NOMO-1 (cell line): ENCODE measurements at regions not wholly inside any gene's neighbourhood (a gene's known extent, or its start where the extent isn't known, plus 50 kb on each side); places are given as distances from the start of the nearest gene placed in this dataset.

ENCODE experiments used
- DNase-seq, 2 experiments: peaks; one replicate each; lab custom pipeline; 2025; ENCODE audit not compliant: unreplicated experiment in 2 of 2; lab: John Stamatoyannopoulos, UW

GRCh38 chrX:45758738-45759397 is 558.2 kb upstream of the DIPK2B start:
- peak; percentile 34 to 76 for DNase-seq

- DNase-seq: peak; percentile 77 to 96
These were observed 557.6 kb upstream of the DIPK2B start for GRCh38 chrX:45758319-45758718.

- DNase-seq: no peak
These were observed 556.6 kb upstream of the DIPK2B start for GRCh38 chrX:45757272-45757671.

GRCh38 chrX:45756557-45756956 is 555.9 kb upstream of the DIPK2B start:
- no peak for DNase-seq

- no peak for DNase-seq
These were observed 555.0 kb upstream of the DIPK2B start for GRCh38 chrX:45755703-45756102.

- no peak for DNase-seq
These were observed 550.5 kb upstream of the DIPK2B start for GRCh38 chrX:45751156-45751555.

GRCh38 chrX:45750639-45751038 is 550.0 kb upstream of the DIPK2B start:
- no peak for DNase-seq

- peak in 1 of 2 experiments; percentile 13 for DNase-seq
These were observed 548.7 kb upstream of the DIPK2B start for GRCh38 chrX:45749375-45749774.

GRCh38 chrX:45748369-45748774 is 547.7 kb upstream of the DIPK2B start:
- DNase-seq: no peak

- DNase-seq: no peak
These were observed 547.2 kb upstream of the DIPK2B start for GRCh38 chrX:45747905-45748304.

GRCh38 chrX:45745479-45745878 is 544.8 kb upstream of the DIPK2B start:
- no peak for DNase-seq

- no peak for DNase-seq
These were observed 543.4 kb upstream of the DIPK2B start for GRCh38 chrX:45743906-45744625.

- DNase-seq: no peak
These were observed 542.4 kb upstream of the DIPK2B start for GRCh38 chrX:45743081-45743533.

GRCh38 chrX:45740291-45740690 is 539.6 kb upstream of the DIPK2B start:
- no peak for DNase-seq

- peak in 1 of 2 experiments; percentile 9 for DNase-seq
These were observed 534.9 kb upstream of the DIPK2B start for GRCh38 chrX:45735571-45735970.

- DNase-seq: peak in 1 of 2 experiments; percentile 15
These were observed 530.8 kb upstream of the DIPK2B start for GRCh38 chrX:45731448-45731847.

- DNase-seq: no peak
These were observed 527.1 kb upstream of the DIPK2B start for GRCh38 chrX:45727761-45728160.

GRCh38 chrX:45722471-45722870 is 521.8 kb upstream of the DIPK2B start:
- no peak for DNase-seq

GRCh38 chrX:45719751-45720501 is 519.2 kb upstream of the DIPK2B start:
- DNase-seq: no peak

GRCh38 chrX:45718676-45719075 is 518.0 kb upstream of the DIPK2B start:
- DNase-seq: no peak

GRCh38 chrX:45716750-45717149 is 516.1 kb upstream of the DIPK2B start:
- DNase-seq: peak; percentile 11 to 35

- no peak for DNase-seq
These were observed 515.1 kb upstream of the DIPK2B start for GRCh38 chrX:45715748-45716147.
